ENCODE measurements at regions not wholly inside any gene's neighbourhood (a gene's known extent, or its start where the extent isn't known, plus 50 kb on each side); places are given as distances from the start of the nearest gene placed in this dataset.

GRCh38 chr16:65842067-65842466, 524.4 kb upstream of the CDH5 start:
- no peak for TF ChIP-seq CTCF (IDR thresholded peaks at IDR 0.05; ENCODE audit: unreplicated experiment)
- Mint-ChIP-seq H3K4me1 (peaks cover 2% of the 10 kb centered on the region), H3K36me3 (no peaks in the 10 kb centered on the region), H3K4me3 (no peak overlapping the region), H3K9me3 (peaks cover 4% of the 10 kb centered on the region), H3K27me3 (ENCODE audit: low read depth) (peaks cover 3% of the 10 kb centered on the region), H3K27ac (no peak overlapping the region)
- no peak for DNase-seq (ENCODE audit: low spot score in 2 of 2, unreplicated experiment in 2 of 2)

GRCh38 chr16:65838001-65838400, 528.5 kb upstream of the CDH5 start:
- no peak for DNase-seq (ENCODE audit: low spot score in 2 of 2, unreplicated experiment in 2 of 2)
- H3K27ac Mint-ChIP-seq: no peak overlapping the region
- H3K9me3 Mint-ChIP-seq: peaks cover 2% of the 10 kb centered on the region
- peaks cover 14% of the 10 kb centered on the region for H3K4me1 Mint-ChIP-seq
- TF ChIP-seq CTCF (IDR thresholded peaks at IDR 0.05; ENCODE audit: unreplicated experiment): no peak
- H3K27me3 Mint-ChIP-seq (ENCODE audit: low read depth): peaks cover 3% of the 10 kb centered on the region
- H3K36me3 Mint-ChIP-seq: no peaks in the 10 kb centered on the region
- H3K4me3 Mint-ChIP-seq: no peak overlapping the region

GRCh38 chr16:65837464-65837863, 529.0 kb upstream of the CDH5 start:
- no peak overlapping the region for H3K4me3 Mint-ChIP-seq
- H3K27ac Mint-ChIP-seq: no peak overlapping the region
- peaks cover 19% of the 10 kb centered on the region for H3K4me1 Mint-ChIP-seq
- DNase-seq (ENCODE audit: low spot score in 2 of 2, unreplicated experiment in 2 of 2): no peak
- no peaks in the 10 kb centered on the region for H3K36me3 Mint-ChIP-seq
- TF ChIP-seq CTCF (IDR thresholded peaks at IDR 0.05; ENCODE audit: unreplicated experiment): no peak
- H3K9me3 Mint-ChIP-seq: no peaks in the 10 kb centered on the region
- H3K27me3 Mint-ChIP-seq (ENCODE audit: low read depth): peaks cover 3% of the 10 kb centered on the region

GRCh38 chr16:65834688-65835087, 531.8 kb upstream of the CDH5 start:
- Mint-ChIP-seq H3K4me1 (peaks cover 21% of the 10 kb centered on the region), H3K36me3 (no peaks in the 10 kb centered on the region), H3K4me3 (no peak overlapping the region), H3K27me3 (ENCODE audit: low read depth) (no peaks in the 10 kb centered on the region), H3K9me3 (no peaks in the 10 kb centered on the region), H3K27ac (no peak overlapping the region)
- no peak for DNase-seq (ENCODE audit: low spot score in 2 of 2, unreplicated experiment in 2 of 2)
- no peak for TF ChIP-seq CTCF (IDR thresholded peaks at IDR 0.05; ENCODE audit: unreplicated experiment)

GRCh38 chr16:65833171-65833871, 533.2 kb upstream of the CDH5 start:
- Mint-ChIP-seq H3K36me3 (no peaks in the 10 kb centered on the region), H3K27ac (peak overlapping the region; percentile 77), H3K27me3 (ENCODE audit: low read depth) (no peaks in the 10 kb centered on the region), H3K4me1 (peaks cover 21% of the 10 kb centered on the region), H3K9me3 (no peaks in the 10 kb centered on the region), H3K4me3 (no peak overlapping the region)
- no peak for TF ChIP-seq CTCF (IDR thresholded peaks at IDR 0.05; ENCODE audit: unreplicated experiment)
- no peak for DNase-seq (ENCODE audit: low spot score in 2 of 2, unreplicated experiment in 2 of 2)

Measured in mesothelial cell of epicardium (in vitro differentiated cells).